Fibroblast of pulmonary artery (primary cell): ENCODE measurements at regions not wholly inside any gene's neighbourhood (a gene's known extent, or its start where the extent isn't known, plus 50 kb on each side); places are given as distances from the start of the nearest gene placed in this dataset.

Experiments used
- DNase-seq: peaks from one replicate; pipeline ENCODE4 v3.0.0-alpha.2; 2010; ENCODE audit warnings: low read depth
- H3K4me3 ChIP-seq: replicated peaks from 2 replicates; pipeline ENCODE4 v1.5.1; 2011; ENCODE audit warnings: low read depth, mild to moderate bottlenecking, control low read depth, low read length, moderate library complexity
- TF ChIP-seq, protein P1 (sequence below): IDR thresholded peaks from 2 replicates; pipeline ENCODE4 v1.5.1; 2011; ENCODE audit warnings: mild to moderate bottlenecking, control low read depth, low read length, inconsistent platforms; ENCODE audit errors: missing control alignments

DNA sequence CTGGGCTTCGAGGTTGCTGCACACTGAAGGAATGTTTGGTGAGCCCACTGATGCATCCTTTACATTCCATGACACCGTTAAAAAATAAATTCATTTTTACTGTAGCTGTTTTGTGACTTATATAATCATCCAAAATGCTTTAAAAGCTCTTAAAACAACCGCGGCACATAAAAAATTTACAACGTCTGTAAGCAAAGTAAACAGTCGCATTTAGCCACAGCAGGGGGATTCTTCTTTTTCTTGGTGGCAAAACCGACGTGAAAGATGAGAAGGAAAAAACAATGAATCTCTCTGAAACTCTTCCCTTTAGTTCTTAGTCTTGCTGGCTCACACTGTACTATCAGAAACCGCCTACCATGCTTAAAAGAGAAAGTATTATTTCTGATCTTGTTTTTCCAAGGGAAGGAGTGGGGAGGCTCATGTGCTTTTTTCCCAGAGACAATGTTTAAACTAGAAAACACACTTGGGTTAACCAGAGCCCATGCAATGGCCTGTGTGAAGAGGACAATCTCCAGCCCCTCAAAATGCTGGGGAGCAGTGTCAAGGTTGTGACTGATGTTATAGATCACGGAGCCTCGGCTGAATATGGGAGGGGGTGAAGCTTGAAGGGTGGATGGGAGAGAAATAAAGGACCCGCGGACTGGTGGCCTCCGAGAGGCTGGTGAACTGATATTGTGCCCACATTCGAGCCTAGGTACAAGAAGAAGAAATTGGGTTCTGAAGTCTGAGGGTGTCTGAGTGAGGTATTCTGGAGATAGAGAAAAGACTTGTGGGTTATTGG, 91.1 kb downstream of the IRF8 start:
- H3K4me3 ChIP-seq, result no peak overlapping the region
- TF ChIP-seq, protein P1, sequence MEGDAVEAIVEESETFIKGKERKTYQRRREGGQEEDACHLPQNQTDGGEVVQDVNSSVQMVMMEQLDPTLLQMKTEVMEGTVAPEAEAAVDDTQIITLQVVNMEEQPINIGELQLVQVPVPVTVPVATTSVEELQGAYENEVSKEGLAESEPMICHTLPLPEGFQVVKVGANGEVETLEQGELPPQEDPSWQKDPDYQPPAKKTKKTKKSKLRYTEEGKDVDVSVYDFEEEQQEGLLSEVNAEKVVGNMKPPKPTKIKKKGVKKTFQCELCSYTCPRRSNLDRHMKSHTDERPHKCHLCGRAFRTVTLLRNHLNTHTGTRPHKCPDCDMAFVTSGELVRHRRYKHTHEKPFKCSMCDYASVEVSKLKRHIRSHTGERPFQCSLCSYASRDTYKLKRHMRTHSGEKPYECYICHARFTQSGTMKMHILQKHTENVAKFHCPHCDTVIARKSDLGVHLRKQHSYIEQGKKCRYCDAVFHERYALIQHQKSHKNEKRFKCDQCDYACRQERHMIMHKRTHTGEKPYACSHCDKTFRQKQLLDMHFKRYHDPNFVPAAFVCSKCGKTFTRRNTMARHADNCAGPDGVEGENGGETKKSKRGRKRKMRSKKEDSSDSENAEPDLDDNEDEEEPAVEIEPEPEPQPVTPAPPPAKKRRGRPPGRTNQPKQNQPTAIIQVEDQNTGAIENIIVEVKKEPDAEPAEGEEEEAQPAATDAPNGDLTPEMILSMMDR, result no peak
- no peak for DNase-seq

DNA sequence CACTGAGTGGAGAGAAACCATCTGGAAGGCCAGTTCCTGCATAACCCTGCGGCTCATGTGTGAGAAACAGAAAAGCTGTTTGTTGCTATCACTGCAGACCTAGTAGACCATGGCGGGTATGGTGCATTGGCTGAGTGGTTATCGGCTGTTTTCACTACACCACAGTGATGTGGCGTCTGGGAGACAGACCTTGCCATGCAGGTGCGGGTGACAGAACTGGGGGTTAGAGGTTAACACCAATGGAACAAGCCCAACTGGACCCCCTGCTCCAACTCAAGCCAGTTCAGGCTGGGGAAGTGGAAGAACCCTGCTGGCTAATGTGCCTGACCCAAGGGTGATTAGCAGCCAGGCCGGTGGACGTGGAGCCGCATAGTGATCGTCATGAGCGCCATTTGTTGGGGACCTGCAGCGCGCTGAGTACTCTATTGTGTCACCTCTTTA, 91.9 kb downstream of the IRF8 start:
- TF ChIP-seq, protein P1, result no peak

DNA sequence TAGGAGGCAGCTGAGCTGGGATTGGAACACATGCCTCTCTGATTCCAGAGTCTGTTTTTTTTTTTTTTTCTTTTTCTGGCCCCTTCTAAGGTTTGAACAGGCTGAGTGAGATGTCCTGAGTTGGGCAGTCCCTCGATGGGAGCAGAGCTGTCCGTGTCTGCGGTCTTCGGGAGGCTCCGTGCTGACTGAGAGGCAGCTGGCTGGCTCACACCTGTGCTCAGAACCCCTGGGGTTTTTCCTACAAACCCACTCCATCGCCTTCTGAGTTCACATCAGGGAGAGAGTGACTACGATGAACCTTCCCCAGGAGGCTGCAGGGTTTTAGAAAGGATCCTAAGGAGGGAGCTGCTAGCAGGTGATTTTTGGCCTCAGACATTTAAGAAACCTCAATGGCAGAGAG, 92.5 kb downstream of the IRF8 start:
- TF ChIP-seq, protein P1, result no peak
- DNase-seq, result no peak
- H3K4me3 ChIP-seq, result no peak overlapping the region

More for the DNA sequence above, 91.9 kb downstream of the IRF8 start:
- H3K4me3 ChIP-seq, result no peak overlapping the region
- no peak for DNase-seq

DNA sequence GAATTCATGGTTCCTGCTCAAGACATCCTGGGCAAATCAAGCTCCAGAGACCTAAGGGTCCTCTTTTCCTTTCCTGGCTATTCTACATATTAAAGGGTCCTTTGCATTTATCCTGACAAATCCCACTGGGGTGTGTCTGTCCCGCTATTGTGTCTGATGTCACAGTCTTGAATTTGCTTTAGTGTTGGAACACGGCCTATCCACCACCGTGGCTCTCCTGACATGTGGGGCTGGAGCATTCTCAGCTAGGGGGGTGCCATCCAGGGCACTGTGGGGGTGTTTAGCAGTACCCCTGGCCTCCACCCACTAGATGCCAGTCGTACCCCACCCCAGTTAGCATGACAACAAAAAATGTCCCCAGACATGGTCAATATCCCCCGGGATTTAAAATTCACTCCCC, 92.9 kb downstream of the IRF8 start:
- TF ChIP-seq, protein P1, result no peak

DNA sequence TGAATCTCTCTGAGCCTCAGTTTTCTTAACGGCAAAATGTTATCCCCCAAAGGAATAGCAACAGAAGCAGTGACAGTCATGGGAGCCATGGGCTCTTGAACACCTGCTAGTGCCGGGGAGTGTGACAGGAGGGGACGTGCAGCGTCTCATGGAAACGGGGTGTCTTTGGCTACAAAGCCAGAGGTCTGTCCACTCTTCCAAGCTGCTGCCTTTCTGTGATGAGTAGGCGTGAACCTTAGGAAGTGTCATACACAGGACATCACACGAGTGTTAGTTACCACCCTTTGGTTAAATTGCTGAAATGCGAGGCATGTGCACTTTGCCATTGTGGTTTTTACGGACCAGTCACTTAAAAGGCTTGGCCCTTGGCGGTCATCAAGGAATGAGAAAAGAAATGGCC, 93.4 kb downstream of the IRF8 start:
- no peak overlapping the region for H3K4me3 ChIP-seq
- DNase-seq, result no peak
- TF ChIP-seq, protein P1, result no peak

More for the DNA sequence above, 92.9 kb downstream of the IRF8 start:
- no peak overlapping the region for H3K4me3 ChIP-seq
- DNase-seq, result no peak

DNA sequence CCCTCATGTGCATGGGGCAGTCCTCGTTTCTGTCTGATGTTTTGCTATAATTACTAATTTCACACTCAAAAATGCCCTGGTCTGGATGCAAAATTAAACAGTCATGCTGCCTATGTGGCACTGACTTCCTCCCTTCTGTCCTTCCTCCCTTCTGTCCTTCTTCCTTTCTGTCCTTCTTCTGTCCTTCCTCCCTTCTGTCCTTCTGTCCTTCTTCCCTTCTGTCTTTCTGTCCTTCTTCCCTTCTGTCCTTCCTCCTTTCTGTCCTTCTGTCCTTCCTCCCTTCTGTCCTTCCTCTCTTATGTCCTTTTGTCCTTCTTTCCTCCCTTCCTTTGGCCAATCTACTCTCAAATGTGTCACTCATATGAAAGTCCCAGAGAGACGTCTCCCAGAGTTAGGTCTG, 93.8 kb downstream of the IRF8 start:
- no peak overlapping the region for H3K4me3 ChIP-seq
- DNase-seq, result no peak
- TF ChIP-seq, protein P1, result no peak
